ENCODE measurements at regions not wholly inside any gene's neighbourhood (a gene's known extent, or its start where the extent isn't known, plus 50 kb on each side); places are given as distances from the start of the nearest gene placed in this dataset.

GRCh38 chr17:34765291-34765690 lies 185.9 kb downstream of the TMEM132E start:
- TF ChIP-seq CTCF (IDR thresholded peaks at IDR 0.05): no peak
- TF ChIP-seq POLR2A (IDR thresholded peaks at IDR 0.05): no peak
